ENCODE measurements at regions not wholly inside any gene's neighbourhood (a gene's known extent, or its start where the extent isn't known, plus 50 kb on each side); places are given as distances from the start of the nearest gene placed in this dataset.

DNA sequence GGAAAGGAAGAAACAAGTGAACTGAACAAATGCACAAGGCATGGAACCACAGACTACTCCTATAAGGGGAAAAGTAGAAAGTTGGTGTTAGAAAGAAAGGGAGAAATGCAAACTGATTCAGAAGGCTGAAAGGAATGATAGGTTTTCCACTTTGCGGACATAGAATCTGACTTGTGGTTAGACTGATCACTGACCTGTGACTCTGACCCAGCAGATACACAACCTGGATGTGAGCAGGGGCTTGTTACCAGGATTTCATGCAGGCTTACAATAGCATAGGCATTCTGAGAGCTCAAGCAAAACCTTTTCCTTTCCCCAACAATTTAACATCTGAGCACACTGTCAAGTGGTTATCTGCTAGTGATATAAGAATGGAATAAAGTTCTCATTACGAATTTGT, 237.0 kb upstream of the CDH20 start:
- no peak for DNase-seq

GRCh38 chr18:61107113-61107512, 226.1 kb upstream of the CDH20 start:
- no peak for DNase-seq

GRCh38 chr18:61108706-61109105, 224.5 kb upstream of the CDH20 start:
- no peak for DNase-seq

DNA sequence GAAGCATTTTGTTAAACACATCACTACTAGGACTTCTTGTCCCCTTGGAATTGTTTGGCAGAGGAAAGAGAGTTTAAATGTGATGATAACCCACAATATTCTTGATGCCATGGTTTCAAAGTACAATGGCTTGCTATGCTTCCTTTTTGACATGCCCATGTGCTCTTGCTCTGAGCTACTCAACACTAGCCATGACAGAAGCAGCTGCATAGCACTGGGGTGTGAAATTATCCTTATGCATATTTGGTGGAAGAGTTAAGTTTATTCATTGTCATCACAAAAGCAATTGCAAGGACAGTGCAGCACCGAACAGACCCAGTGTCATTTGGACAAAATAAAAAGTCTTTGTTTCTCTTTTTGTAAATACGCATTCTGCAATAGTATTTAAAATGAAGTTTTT, 209.9 kb upstream of the CDH20 start:
- no peak for DNase-seq

DNA sequence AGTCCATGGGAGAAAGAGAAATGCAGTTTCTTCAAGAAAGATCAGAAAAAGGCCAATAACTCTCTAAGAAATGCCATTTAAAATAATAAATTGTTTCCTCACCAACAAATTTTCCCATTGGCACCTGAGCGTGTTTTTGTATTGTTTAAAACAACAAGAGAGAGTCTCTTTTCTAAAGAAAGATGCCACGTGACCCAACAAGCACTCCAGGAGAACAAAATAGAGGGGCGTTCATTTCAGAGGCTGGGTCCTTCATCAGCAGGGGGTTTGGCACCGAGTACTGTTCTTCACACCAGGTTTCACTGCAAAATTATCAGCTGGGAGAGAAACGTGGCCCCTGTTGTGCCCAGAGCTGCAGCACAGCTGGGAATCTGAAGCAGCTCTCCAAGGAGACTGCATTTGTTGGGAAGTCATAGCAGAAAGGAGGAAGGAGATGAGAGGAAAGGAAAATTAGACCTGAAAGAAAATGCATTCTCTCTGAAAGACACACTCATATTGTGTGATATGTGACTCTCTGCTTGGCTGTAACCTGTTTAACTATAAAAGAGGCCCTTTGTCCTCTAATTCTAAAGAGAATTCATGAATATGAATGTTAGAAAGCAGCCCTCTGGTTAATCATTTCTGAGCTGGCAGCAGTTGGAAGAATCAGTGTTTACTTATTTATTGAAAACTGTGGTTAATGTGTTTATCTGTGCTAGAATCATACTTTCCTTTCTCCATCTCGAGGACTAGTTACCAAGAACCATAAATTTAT, 205.3 kb upstream of the CDH20 start:
- no peak for DNase-seq

GRCh38 chr18:61129001-61129400, 204.2 kb upstream of the CDH20 start:
- no peak for DNase-seq

DNA sequence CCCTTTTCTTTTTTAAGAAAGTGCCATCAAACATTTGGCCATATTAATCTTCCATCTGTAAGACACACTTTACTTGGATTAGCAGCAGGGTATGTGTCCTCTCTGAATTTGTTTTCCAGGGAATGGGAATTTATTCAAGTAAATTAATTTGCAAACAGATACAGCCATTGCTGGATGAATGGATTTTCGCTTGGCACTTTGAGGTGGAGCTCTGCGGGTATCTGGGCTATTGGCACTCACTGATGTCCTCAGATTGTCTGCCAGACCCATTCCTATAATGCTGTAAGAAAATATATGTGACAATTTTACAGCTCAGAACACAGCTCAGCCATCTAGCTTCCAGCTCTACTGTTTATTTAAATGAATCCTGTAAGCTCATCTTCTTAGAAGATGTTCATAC, 201.2 kb upstream of the CDH20 start:
- no peak for DNase-seq

DNA sequence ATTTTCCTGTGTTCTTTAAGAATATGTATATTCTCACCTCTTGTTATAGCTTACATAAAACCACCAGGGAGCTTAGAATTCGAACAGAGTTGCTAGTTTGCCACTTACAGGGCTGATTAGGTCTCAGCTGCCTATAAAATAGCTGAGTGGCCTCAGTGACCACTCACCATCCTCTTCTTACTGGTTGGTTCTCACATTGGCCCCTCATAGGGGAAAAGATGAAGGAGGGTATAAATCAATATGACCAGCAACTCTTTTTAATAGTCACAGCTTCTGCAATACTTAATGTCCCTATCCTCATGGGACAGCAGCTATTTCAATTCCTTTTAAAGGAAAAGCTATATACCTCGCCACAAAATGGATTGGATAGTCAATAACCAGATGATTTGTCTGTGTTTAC, 199.4 kb upstream of the CDH20 start:
- DNase-seq = no peak

DNA sequence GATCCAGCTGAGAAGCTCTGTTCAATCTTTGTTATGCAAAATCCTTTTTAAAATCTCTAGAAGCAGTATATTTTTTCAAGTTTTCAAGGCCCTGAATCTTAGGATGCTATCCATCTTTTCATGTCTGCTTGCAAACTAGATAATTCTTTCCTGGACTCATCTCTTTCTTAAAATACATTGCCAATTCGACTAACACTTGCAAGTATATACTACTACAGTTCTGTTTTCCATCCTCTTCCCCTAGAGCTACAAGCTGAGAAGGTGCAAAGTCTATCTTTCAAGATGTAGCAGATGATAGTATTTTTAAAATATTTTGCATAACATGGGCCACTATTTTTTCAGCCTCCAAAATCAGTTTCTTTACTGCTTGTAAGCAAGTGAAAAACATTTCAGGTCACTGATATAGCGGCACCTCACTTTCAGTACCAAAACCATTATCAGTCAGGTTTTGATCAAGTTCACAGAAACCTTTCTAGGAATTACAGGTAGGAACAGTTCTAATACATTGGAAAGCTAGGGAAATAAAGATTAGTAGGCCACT, 196.4 kb upstream of the CDH20 start:
- DNase-seq = no peak

DNA sequence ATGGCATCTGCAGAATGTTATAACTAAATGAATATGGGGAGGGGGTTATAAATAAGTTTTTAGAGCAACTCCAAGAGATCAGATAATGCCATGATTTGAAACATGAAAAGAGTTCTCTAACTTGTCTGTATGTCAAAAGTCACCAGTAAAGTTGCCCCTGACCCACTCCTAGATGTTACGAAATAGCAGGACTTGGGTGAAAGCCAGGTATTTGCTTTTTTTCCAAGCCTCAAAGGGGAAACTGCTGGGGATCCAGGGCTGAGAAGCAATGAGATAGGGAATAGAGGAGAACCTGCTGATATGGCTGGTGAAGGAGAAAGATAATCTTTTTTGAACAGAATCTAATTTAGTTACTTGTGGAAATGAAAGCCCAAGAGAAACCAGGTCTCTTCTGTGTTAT, 191.5 kb upstream of the CDH20 start:
- no peak for DNase-seq

- DNase-seq = no peak
These were observed 184.9 kb upstream of the CDH20 start for GRCh38 chr18:61148322-61148721.

GRCh38 chr18:61149786-61150185, 183.4 kb upstream of the CDH20 start:
- DNase-seq = no peak

GRCh38 chr18:61153571-61153970, 179.7 kb upstream of the CDH20 start:
- DNase-seq = no peak

DNA sequence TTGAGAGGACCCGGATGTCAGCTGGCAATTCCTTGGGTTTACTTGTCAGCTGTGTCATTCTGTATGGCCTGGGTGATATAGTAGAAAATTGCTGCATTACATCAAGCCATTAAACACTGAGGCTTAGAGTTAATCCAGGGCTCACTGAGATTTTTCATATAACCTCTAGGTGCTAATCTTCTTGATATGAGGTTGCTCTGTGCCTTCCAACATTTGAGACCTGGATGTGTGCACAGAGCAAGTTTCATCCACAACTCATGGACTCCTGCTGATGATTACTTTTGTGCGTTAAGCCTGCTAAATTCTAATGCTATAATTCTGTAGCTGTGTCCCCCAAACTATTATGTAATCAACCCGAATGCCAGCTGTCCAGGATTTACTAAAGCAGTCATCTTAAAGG, 178.4 kb upstream of the CDH20 start:
- no peak for DNase-seq

DNA sequence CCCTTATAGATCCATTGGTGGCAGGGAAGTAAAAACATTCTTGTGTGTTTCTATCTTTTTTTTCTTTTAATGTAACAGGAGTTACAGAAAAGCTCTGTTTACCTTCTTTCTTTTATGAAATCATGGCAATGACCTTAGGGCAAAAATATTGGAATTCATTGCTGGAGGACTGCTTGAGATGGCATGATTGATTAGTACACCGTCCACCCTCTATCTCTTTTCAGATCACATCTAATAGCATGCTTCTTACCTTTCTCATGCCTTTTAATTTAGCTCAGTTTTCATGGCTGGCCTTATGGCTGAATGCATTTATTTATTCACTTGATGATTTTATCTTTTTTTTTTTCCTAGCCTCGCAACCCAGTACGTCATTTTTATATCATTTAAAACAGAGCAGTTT, 177.6 kb upstream of the CDH20 start:
- no peak for DNase-seq

GRCh38 chr18:61157451-61157850, 175.8 kb upstream of the CDH20 start:
- no peak for DNase-seq

DNA sequence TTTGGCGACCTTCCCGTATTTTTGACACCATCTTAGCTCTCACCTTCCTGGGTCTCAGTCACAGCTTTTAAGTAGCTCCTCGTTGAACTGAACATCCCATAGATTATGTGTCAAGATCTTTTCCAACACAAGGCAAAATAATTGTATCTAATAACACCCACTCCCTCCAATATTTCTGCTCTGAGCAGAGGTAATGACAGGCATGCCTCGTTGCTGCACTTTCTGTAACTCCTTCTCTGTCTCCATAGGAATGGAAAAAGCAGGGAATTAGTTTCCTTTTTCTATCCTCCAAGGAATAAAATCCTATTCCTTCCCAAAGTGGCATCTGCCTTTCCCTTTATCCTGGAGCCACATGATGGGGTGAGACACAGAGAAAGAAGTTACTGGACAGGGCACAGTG, 174.0 kb upstream of the CDH20 start:
- no peak for DNase-seq

- DNase-seq = no peak
These were observed 168.9 kb upstream of the CDH20 start for GRCh38 chr18:61164321-61164720.

GRCh38 chr18:61167902-61168301, 165.3 kb upstream of the CDH20 start:
- DNase-seq = no peak

DNA sequence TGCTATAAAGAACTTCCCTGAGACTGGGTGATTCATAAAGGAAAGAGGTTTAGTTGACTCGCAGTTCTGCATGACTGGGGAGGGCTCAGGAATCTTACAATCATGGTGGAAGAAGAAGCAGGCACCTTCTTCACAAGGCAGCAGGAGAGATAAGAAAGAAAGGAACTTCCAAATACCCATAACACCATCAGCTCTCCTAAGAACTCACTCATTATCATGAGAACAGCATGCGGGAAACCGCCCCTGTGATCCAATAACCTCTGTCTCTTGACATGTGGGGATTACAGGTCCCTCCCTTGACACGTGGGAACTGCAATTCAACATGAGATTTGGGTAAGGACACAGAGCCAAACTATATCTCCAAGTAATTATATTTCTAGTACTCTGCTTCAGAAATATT, 163.8 kb upstream of the CDH20 start:
- no peak for DNase-seq

DNA sequence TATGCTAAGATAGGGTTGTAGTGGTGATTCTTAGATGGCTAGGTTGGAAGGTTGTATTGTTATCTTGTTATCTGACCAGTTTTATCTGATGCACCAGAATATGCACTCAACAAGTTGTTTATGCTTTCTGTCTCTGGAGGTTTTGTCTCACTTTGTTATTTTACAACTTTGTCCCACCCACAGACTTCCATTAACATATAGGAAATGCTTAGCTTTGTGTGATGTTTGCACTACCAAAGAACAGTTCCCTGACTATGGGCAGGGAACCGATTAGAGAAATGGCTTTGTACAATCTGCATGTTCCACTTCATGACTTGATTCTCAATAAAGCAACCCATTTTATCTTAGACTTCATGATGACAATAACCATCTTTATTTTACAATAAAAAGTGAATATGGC, 160.6 kb upstream of the CDH20 start:
- DNase-seq = no peak

GRCh38 chr18:61173554-61173953, 159.7 kb upstream of the CDH20 start:
- DNase-seq = no peak

GRCh38 chr18:61183798-61184197, 149.4 kb upstream of the CDH20 start:
- DNase-seq = no peak

DNA sequence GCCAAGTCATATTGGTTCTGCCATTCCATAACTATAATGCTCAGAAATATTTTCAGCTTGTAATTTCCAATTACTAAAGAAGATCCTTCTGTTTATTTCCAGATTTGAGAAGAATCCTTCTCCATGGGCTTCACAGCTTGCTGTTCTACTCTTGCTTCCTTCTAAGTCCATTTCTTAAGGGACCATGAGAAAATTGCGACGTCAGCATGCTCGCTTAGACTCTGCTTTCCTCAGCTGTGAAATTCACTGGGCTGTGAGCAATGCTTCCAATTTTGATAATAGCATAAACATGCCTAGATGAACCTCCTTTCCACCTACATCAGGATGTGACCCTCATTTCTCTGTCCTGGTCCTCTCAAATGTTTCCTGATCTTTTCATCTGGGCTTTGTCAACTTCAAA, 145.3 kb upstream of the CDH20 start:
- no peak for DNase-seq

DNA sequence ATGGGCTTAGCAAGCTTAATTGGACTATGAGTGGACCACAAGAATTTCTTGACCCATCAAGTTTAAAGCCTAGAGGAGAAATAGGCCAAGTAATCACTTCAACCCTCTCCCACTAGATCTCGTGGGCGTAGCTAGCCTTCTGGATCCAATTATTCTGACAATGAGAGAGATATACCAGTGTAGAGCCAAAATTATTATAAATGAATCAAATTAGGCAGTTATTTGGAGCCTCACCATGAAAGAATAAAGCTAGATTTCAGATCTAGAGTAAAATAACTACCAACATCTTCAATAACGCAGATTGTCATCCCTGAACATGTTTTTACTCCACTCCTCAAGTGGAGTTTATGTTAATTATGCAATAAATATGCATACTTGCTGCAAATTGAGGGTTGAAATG, 143.9 kb upstream of the CDH20 start:
- no peak for DNase-seq

All from DMS79 treated with DMSO at 0.1 percent for 48 hours (cell line).